ENCODE measurements at regions not wholly inside any gene's neighbourhood (a gene's known extent, or its start where the extent isn't known, plus 50 kb on each side); places are given as distances from the start of the nearest gene placed in this dataset.

- TF ChIP-seq EZH2 (IDR thresholded peaks at IDR 0.05; ENCODE audit: borderline replicate concordance) (no peak), EZH2phosphoT487 (IDR thresholded peaks at IDR 0.05; ENCODE audit: low read depth, severe bottlenecking, unreplicated experiment) (no peak)
- TF ChIP-seq, protein P1, sequence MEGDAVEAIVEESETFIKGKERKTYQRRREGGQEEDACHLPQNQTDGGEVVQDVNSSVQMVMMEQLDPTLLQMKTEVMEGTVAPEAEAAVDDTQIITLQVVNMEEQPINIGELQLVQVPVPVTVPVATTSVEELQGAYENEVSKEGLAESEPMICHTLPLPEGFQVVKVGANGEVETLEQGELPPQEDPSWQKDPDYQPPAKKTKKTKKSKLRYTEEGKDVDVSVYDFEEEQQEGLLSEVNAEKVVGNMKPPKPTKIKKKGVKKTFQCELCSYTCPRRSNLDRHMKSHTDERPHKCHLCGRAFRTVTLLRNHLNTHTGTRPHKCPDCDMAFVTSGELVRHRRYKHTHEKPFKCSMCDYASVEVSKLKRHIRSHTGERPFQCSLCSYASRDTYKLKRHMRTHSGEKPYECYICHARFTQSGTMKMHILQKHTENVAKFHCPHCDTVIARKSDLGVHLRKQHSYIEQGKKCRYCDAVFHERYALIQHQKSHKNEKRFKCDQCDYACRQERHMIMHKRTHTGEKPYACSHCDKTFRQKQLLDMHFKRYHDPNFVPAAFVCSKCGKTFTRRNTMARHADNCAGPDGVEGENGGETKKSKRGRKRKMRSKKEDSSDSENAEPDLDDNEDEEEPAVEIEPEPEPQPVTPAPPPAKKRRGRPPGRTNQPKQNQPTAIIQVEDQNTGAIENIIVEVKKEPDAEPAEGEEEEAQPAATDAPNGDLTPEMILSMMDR (IDR thresholded peaks at IDR 0.05; ENCODE audit: poor library complexity): no peak
Measured at GRCh38 chr13:40389081-40389641, 277.3 kb downstream of the FOXO1 start.
